SK-N-SH treated with all-trans-retinoic acid at 6 μM for 48 hours (cell line): ENCODE measurements at regions not wholly inside any gene's neighbourhood (a gene's known extent, or its start where the extent isn't known, plus 50 kb on each side); places are given as distances from the start of the nearest gene placed in this dataset.

Source experiments
- BACH2 ChIP-seq: fragments of 250-450 bp; sonication (Bioruptor Pico); IDR thresholded peaks from 2 replicates; pipeline ENCODE4 v1.9.0; 2021; ENCODE audit warnings: mild to moderate bottlenecking, borderline replicate concordance
- CSDC2 ChIP-seq: fragments of 250-450 bp; sonication (Bioruptor Pico); IDR thresholded peaks from 2 replicates; pipeline ENCODE4 v1.5.0; 2020; ENCODE audit warnings: mild to moderate bottlenecking, moderate library complexity
- PATZ1 ChIP-seq: fragments of 250-450 bp; sonication (Bioruptor Pico); IDR thresholded peaks from 2 replicates; pipeline ENCODE4 v1.8.0; 2020; ENCODE audit warnings: mild to moderate bottlenecking, moderate library complexity, borderline replicate concordance
- RARB ChIP-seq: fragments of 250-450 bp; sonication (Bioruptor Pico); IDR thresholded peaks from 2 replicates; pipeline ENCODE4 v1.8.0; 2021; ENCODE audit warnings: mild to moderate bottlenecking, moderate library complexity
- SNAI2 ChIP-seq: fragments of 250-450 bp; sonication (Bioruptor Pico); IDR thresholded peaks from 2 replicates; pipeline ENCODE4 v1.5.0; 2020; ENCODE audit warnings: mild to moderate bottlenecking, moderate library complexity
- ZC3H10 ChIP-seq: fragments of 250-450 bp; sonication (Bioruptor Pico); IDR thresholded peaks from 2 replicates; pipeline ENCODE4 v1.5.1; 2021; ENCODE audit warnings: mild to moderate bottlenecking, moderate library complexity
- ZFP3 ChIP-seq: fragments of 250-450 bp; sonication (Bioruptor Pico); IDR thresholded peaks from 2 replicates; pipeline ENCODE4 v1.5.0; 2020; ENCODE audit warnings: mild to moderate bottlenecking, moderate library complexity
- ZFP30 ChIP-seq: fragments of 450-650 bp; formaldehyde crosslinking; IDR thresholded peaks from 2 replicates; pipeline ENCODE4 v1.5.0; 2022; ENCODE audit warnings: mild to moderate bottlenecking, moderate library complexity
- ZNF565 ChIP-seq: fragments of 450-650 bp; formaldehyde crosslinking; conservative IDR thresholded peaks from 2 replicates; pipeline ENCODE4 v1.5.0; 2020; ENCODE audit warnings: low read depth, mild to moderate bottlenecking, moderate library complexity
- ZNF70 ChIP-seq: fragments of 450-650 bp; formaldehyde crosslinking; IDR thresholded peaks from 2 replicates; pipeline ENCODE4 v1.5.0; 2020; ENCODE audit warnings: mild to moderate bottlenecking, moderate library complexity

GRCh38 chr10:108562105-108562504 lies 1361.2 kb downstream of the XPNPEP1 start:
- TF ChIP-seq RARB (CRISPR knock-in tag) (no peak), ZFP30 (CRISPR knock-in tag) (no peak), ZNF565 (CRISPR knock-in tag) (no peak), SNAI2 (CRISPR knock-in tag) (no peak), ZC3H10 (CRISPR knock-in tag) (no peak), ZNF70 (CRISPR knock-in tag) (no peak), BACH2 (CRISPR knock-in tag) (no peak), ZFP3 (CRISPR knock-in tag) (no peak), PATZ1 (CRISPR knock-in tag) (no peak), CSDC2 (CRISPR knock-in tag) (no peak)
